ENCODE measurements at regions not wholly inside any gene's neighbourhood (a gene's known extent, or its start where the extent isn't known, plus 50 kb on each side); places are given as distances from the start of the nearest gene placed in this dataset.
"Not testable (repeated sequence)": the region's sequence is repeated elsewhere in the genome, so short reads cannot be mapped to it uniquely, and the experiment has no call there.

- H3K9me3 ChIP-seq (replicated peaks in 1 of 3): no peaks in the 10 kb centered on the region
- 31 to 74% (median 42%) methylated on average over 1 of the region's 1 CpG for WGBS, 4 donors
- intact Hi-C loops (cut with DNase I): no loop called here
- H3K4me1 ChIP-seq (replicated peaks in 1 of 2): no peaks in the 10 kb centered on the region
- H3K27ac ChIP-seq: no peak overlapping the region
- H3K36me3 ChIP-seq (replicated peaks in 1 of 2): no peaks in the 10 kb centered on the region
- DNase-seq: no peak
- no peak overlapping the region for H3K4me3 ChIP-seq
- no peak for TF ChIP-seq CTCF (IDR thresholded peaks at IDR 0.05)
- TF ChIP-seq POLR2A (IDR thresholded peaks at IDR 0.05): no peak
- no peaks in the 10 kb centered on the region for H3K27me3 ChIP-seq
These were observed 684.3 kb upstream of the DPPA4 start for GRCh38 chr3:110021659-110022058.

- intact Hi-C loops (cut with DNase I); H3K4me1 ChIP-seq (replicated peaks in 1 of 2); H3K9me3 ChIP-seq (replicated peaks in 1 of 3); H3K4me3 ChIP-seq; H3K36me3 ChIP-seq (replicated peaks in 1 of 2); H3K27me3 ChIP-seq; H3K27ac ChIP-seq; DNase-seq: not testable (repeated sequence)
- WGBS, 4 donors: 55 to 67% (median 60%) methylated on average over 1 of the region's 1 CpG
These were observed 685.7 kb upstream of the DPPA4 start for GRCh38 chr3:110023022-110023421.

GRCh38 chr3:110026421-110026820 lies 689.1 kb upstream of the DPPA4 start:
- H3K36me3 ChIP-seq (replicated peaks in 1 of 2): no peaks in the 10 kb centered on the region
- 60 to 69% (median 64%) methylated on average over 2 of the region's 2 CpGs for WGBS, 4 donors
- H3K4me1 ChIP-seq (replicated peaks in 1 of 2): no peaks in the 10 kb centered on the region
- no peak for DNase-seq
- H3K27me3 ChIP-seq: no peaks in the 10 kb centered on the region
- TF ChIP-seq POLR2A (IDR thresholded peaks at IDR 0.05): no peak
- TF ChIP-seq CTCF (IDR thresholded peaks at IDR 0.05): no peak
- H3K27ac ChIP-seq: no peak overlapping the region
- no peak overlapping the region for H3K4me3 ChIP-seq
- intact Hi-C loops (cut with DNase I): no loop called here
- no peaks in the 10 kb centered on the region for H3K9me3 ChIP-seq (replicated peaks in 1 of 3)

- TF ChIP-seq POLR2A (IDR thresholded peaks at IDR 0.05): no peak
- H3K4me1 ChIP-seq (replicated peaks in 1 of 2): no peaks in the 10 kb centered on the region
These were observed 690.2 kb upstream of the DPPA4 start for GRCh38 chr3:110027446-110028080.

GRCh38 chr3:110031975-110032374 lies 694.6 kb upstream of the DPPA4 start:
- TF ChIP-seq CTCF (IDR thresholded peaks at IDR 0.05) (no peak), POLR2A (IDR thresholded peaks at IDR 0.05) (no peak)
- no peaks in the 10 kb centered on the region for H3K9me3 ChIP-seq (replicated peaks in 1 of 3)
- H3K4me1 ChIP-seq (replicated peaks in 1 of 2): no peaks in the 10 kb centered on the region
- no peak for DNase-seq
- H3K27me3 ChIP-seq: no peaks in the 10 kb centered on the region
- intact Hi-C loops (cut with DNase I): no loop called here
- H3K4me3 ChIP-seq: no peak overlapping the region
- H3K36me3 ChIP-seq (replicated peaks in 1 of 2): no peaks in the 10 kb centered on the region
- H3K27ac ChIP-seq: no peak overlapping the region
- WGBS, 4 donors: 58 to 71% (median 65%) methylated on average over 2 of the region's 2 CpGs

More at GRCh38 chr3:110027446-110028080, 690.2 kb upstream of the DPPA4 start:
- 50 to 66% (median 59%) methylated on average over 4 of the region's 4 CpGs for WGBS, 4 donors
- no peaks in the 10 kb centered on the region for H3K27me3 ChIP-seq
- no peaks in the 10 kb centered on the region for H3K36me3 ChIP-seq (replicated peaks in 1 of 2)
- no peak overlapping the region for H3K4me3 ChIP-seq
- DNase-seq: no peak
- H3K27ac ChIP-seq: no peak overlapping the region
- H3K9me3 ChIP-seq (replicated peaks in 1 of 3): no peaks in the 10 kb centered on the region
- intact Hi-C loops (cut with DNase I): no loop called here
